ENCODE measurements at regions not wholly inside any gene's neighbourhood (a gene's known extent, or its start where the extent isn't known, plus 50 kb on each side); places are given as distances from the start of the nearest gene placed in this dataset.

- DNase-seq (ENCODE audit: extremely low read depth, low read depth), result no peak
- no peak overlapping the region for H3K4me3 ChIP-seq (replicated peaks; ENCODE audit: low read depth, low read length)
- TF ChIP-seq, protein P1, sequence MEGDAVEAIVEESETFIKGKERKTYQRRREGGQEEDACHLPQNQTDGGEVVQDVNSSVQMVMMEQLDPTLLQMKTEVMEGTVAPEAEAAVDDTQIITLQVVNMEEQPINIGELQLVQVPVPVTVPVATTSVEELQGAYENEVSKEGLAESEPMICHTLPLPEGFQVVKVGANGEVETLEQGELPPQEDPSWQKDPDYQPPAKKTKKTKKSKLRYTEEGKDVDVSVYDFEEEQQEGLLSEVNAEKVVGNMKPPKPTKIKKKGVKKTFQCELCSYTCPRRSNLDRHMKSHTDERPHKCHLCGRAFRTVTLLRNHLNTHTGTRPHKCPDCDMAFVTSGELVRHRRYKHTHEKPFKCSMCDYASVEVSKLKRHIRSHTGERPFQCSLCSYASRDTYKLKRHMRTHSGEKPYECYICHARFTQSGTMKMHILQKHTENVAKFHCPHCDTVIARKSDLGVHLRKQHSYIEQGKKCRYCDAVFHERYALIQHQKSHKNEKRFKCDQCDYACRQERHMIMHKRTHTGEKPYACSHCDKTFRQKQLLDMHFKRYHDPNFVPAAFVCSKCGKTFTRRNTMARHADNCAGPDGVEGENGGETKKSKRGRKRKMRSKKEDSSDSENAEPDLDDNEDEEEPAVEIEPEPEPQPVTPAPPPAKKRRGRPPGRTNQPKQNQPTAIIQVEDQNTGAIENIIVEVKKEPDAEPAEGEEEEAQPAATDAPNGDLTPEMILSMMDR (IDR thresholded peaks at IDR 0.05; ENCODE audit: low read depth, low read length, missing control alignments), result no peak
Measured at GRCh38 chr15:57767481-57767880, 61.0 kb downstream of the POLR2M start.

DNA sequence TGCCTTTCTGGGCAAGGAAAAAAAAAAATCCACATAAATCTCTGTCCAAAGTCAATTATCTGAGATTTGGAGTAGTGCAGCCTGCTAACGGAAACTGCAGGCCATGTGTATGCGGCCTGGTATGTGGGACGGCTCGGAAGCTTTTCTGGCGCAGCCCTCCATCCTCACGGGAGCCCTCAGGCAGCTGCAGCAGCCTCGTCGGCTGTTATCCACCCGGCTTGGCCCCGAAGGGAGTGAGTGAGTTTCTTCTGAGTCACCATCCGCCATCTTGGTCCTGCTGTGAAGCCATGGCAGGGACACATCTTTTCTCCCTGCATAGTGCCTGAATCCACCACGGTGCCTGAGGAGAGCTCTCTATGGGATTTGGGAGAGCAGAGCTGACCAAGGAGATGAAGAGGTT lies 62.8 kb downstream of the POLR2M start:
- TF ChIP-seq, protein P1 (IDR thresholded peaks at IDR 0.05; ENCODE audit: low read depth, low read length, missing control alignments), result no peak
- no peak overlapping the region for H3K4me3 ChIP-seq (replicated peaks; ENCODE audit: low read depth, low read length)
- peak; percentile 33 for DNase-seq (ENCODE audit: extremely low read depth, low read depth)

DNA sequence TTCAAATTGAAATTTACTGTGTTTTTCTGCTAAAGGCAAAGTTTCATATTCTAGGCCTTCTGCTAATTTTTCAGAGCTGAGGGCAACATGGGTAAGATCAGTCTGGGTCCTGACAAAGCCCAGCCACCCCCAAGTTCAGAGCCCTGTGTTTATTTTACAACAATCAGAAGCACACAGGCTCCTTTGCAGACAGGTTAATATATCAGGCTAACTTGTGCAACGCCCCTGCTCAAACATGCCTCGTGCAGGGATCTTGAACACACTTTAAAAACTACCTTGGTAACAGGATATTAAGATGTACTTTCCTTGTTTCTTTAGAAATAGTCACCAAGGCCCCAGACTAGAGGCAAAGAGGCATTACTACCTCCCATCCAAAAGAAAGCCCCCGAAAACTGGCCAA lies 64.0 kb downstream of the POLR2M start:
- TF ChIP-seq, protein P1 (IDR thresholded peaks at IDR 0.05; ENCODE audit: low read depth, low read length, missing control alignments), result no peak
- DNase-seq (ENCODE audit: extremely low read depth, low read depth), result no peak
- no peak overlapping the region for H3K4me3 ChIP-seq (replicated peaks; ENCODE audit: low read depth, low read length)

DNA sequence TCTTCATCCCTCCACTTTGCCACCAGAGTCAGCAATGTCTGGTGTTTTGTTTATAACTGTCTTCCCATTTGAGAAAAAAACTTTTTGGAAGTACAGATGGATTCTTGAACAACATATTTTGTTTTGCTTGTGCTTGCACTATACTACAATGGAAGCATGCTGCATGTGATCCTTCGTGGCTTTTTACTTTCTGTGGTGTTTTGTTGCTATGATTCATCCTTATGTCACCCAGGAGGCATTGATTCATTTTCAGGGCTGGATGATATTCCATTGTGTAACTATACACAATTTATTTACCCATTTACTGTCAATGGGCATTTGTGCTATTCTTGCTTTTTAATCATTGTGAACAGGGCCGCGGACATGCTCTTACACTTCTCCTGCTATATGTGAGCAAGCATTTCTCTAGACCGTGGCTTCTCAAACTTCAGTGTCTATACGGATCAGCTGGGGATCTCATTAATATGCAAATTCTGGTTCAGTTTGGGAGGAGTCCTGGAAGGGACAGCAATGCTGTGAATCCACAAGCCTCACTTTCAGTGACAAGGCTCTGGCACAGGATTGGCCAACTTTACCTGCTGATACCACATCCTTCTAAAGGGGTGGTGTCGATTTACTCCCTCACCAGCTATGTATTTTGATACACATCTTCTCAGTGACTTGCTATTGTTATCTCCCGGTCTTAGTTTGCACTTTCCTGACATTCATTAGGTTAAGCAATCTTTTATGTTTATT lies 65.9 kb downstream of the POLR2M start:
- peak; percentile 17 for DNase-seq (ENCODE audit: extremely low read depth, low read depth)
- no peak overlapping the region for H3K4me3 ChIP-seq (replicated peaks; ENCODE audit: low read depth, low read length)
- TF ChIP-seq, protein P1 (IDR thresholded peaks at IDR 0.05; ENCODE audit: low read depth, low read length, missing control alignments), result no peak

DNA sequence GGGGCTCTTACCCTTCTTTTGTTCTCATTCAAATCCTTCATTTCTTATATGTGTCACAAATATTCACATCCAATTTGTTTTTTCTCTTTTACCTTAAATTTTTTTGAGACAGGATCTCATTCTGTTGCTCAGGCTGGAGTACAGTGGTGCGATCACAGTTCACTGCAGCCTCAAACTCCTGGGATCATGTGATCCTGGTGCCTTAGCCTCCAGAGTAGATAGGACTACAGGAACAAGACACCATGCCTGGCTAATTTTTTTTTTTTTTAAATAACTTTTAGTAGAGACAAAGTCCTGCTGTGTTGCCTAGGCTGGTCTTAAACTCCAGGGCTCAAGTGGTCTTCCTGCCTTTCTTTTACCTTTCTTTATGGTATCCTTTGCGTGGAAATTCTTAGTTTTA lies 66.5 kb downstream of the POLR2M start:
- no peak for DNase-seq (ENCODE audit: extremely low read depth, low read depth)

GRCh38 chr15:57777003-57777402 lies 70.5 kb downstream of the POLR2M start:
- no peak for DNase-seq (ENCODE audit: extremely low read depth, low read depth)
- H3K4me3 ChIP-seq (replicated peaks; ENCODE audit: low read depth, low read length), result no peak overlapping the region
- TF ChIP-seq, protein P1 (IDR thresholded peaks at IDR 0.05; ENCODE audit: low read depth, low read length, missing control alignments), result no peak

More for the DNA sequence above, 66.5 kb downstream of the POLR2M start:
- TF ChIP-seq, protein P1 (IDR thresholded peaks at IDR 0.05; ENCODE audit: low read depth, low read length, missing control alignments), result no peak
- no peak overlapping the region for H3K4me3 ChIP-seq (replicated peaks; ENCODE audit: low read depth, low read length)

GRCh38 chr15:57780471-57780870 lies 74.0 kb downstream of the POLR2M start:
- TF ChIP-seq, protein P1 (IDR thresholded peaks at IDR 0.05; ENCODE audit: low read depth, low read length, missing control alignments), result no peak
- no peak overlapping the region for H3K4me3 ChIP-seq (replicated peaks; ENCODE audit: low read depth, low read length)
- DNase-seq (ENCODE audit: extremely low read depth, low read depth), result no peak
